Thoracic aorta (tissue), 2 donors: ENCODE measurements at regions not wholly inside any gene's neighbourhood (a gene's known extent, or its start where the extent isn't known, plus 50 kb on each side); places are given as distances from the start of the nearest gene placed in this dataset.

ENCODE experiments used
- ATAC-seq: fragments of 150-250 bp; one replicate; pipeline ENCODE4 v1.8.0; 2017; ENCODE audit warnings: low read depth; ENCODE audit not compliant: insufficient number of reproducible peaks, low FRiP score
- DNase-seq: peaks from one replicate; pipeline ENCODE4 v3.0.0-alpha.2; 2020; ENCODE audit warnings: low spot score
- H3K27ac ChIP-seq, 2 donors: fragments of 200-600 bp; sonication (generic); 1 replicate in 1 of 2; 2 replicates in 1 of 2; pipeline ENCODE4 v1.5.1; 2016; ENCODE audit warnings: mild to moderate bottlenecking in 2 of 2, moderate library complexity in 2 of 2
- H3K27me3 ChIP-seq: fragments of 200-600 bp; sonication (generic); replicated peaks from 2 replicates; pipeline ENCODE4 v1.6.0; 2016; ENCODE audit warnings: mild to moderate bottlenecking; ENCODE audit not compliant: insufficient read depth
- H3K36me3 ChIP-seq: fragments of 200-600 bp; sonication (generic); one replicate; pipeline ENCODE4 v1.5.1; 2016
- H3K4me1 ChIP-seq, 2 donors: fragments of 200-600 bp; sonication (generic); 1 replicate in 1 of 2; 2 replicates in 1 of 2; pipeline versions ENCODE4 v1.5.1 to v1.6.0; 2016; ENCODE audit warnings: low read depth in 2 of 2, mild to moderate bottlenecking in 1 of 2; ENCODE audit not compliant: control insufficient read depth in 1 of 2
- H3K4me3 ChIP-seq: fragments of 200-600 bp; sonication (generic); 2 replicates; pipeline ENCODE4 v1.5.1; 2016; ENCODE audit warnings: mild to moderate bottlenecking
- H3K9me3 ChIP-seq: fragments of 200-600 bp; sonication (generic); 2 replicates; pipeline ENCODE4 v1.5.1; 2016
- CTCF ChIP-seq: fragments of 200-600 bp; sonication (generic); IDR thresholded peaks from one replicate; pipeline ENCODE4 v1.5.1; 2019; ENCODE audit warnings: antibody characterized with exemption

GRCh38 chr22:27262361-27262760 lies 539.2 kb downstream of the MN1 start:
- no peaks in the 10 kb centered on the region for H3K36me3 ChIP-seq
- no peaks in the 10 kb centered on the region for H3K9me3 ChIP-seq
- ATAC-seq (no peak), DNase-seq (no peak)
- no peaks in the 10 kb centered on the region for H3K27me3 ChIP-seq
- TF ChIP-seq CTCF: no peak
- no peak overlapping the region for H3K27ac ChIP-seq
- no peak overlapping the region for H3K4me3 ChIP-seq
- no peaks in the 10 kb centered on the region for H3K4me1 ChIP-seq

- DNase-seq: no peak
- H3K9me3 ChIP-seq: no peaks in the 10 kb centered on the region
- no peaks in the 10 kb centered on the region for H3K36me3 ChIP-seq
- H3K4me1 ChIP-seq: no peaks in the 10 kb centered on the region
- H3K4me3 ChIP-seq: no peak overlapping the region
- no peak overlapping the region for H3K27ac ChIP-seq
- ATAC-seq: no peak
- no peak for TF ChIP-seq CTCF
- H3K27me3 ChIP-seq: no peaks in the 10 kb centered on the region
Observed at GRCh38 chr22:27264184-27264583, 537.4 kb downstream of the MN1 start.

GRCh38 chr22:27267145-27267544 lies 534.4 kb downstream of the MN1 start:
- H3K36me3 ChIP-seq: no peaks in the 10 kb centered on the region
- no peak overlapping the region for H3K4me3 ChIP-seq
- H3K27ac ChIP-seq: no peak overlapping the region
- no peak for ATAC-seq
- no peak for DNase-seq
- H3K9me3 ChIP-seq: no peaks in the 10 kb centered on the region
- H3K4me1 ChIP-seq: peaks cover 0 to 9% of the 10 kb centered on the region in 2 donors
- no peaks in the 10 kb centered on the region for H3K27me3 ChIP-seq
- TF ChIP-seq CTCF: no peak

- DNase-seq: no peak
- no peaks in the 10 kb centered on the region for H3K9me3 ChIP-seq
- no peaks in the 10 kb centered on the region for H3K36me3 ChIP-seq
- TF ChIP-seq CTCF: no peak
- no peak overlapping the region for H3K4me3 ChIP-seq
- ATAC-seq: no peak
- no peaks in the 10 kb centered on the region for H3K27me3 ChIP-seq
- peaks cover 0 to 9% of the 10 kb centered on the region in 2 donors for H3K4me1 ChIP-seq
- no peak overlapping the region for H3K27ac ChIP-seq
Observed at GRCh38 chr22:27269751-27270543, 531.6 kb downstream of the MN1 start.

GRCh38 chr22:27270818-27271510 lies 530.6 kb downstream of the MN1 start:
- H3K9me3 ChIP-seq: no peaks in the 10 kb centered on the region
- no peak overlapping the region for H3K27ac ChIP-seq
- DNase-seq: no peak
- H3K4me3 ChIP-seq: no peak overlapping the region
- H3K36me3 ChIP-seq: no peaks in the 10 kb centered on the region
- ATAC-seq: no peak
- TF ChIP-seq CTCF: no peak
- H3K27me3 ChIP-seq: no peaks in the 10 kb centered on the region
- H3K4me1 ChIP-seq: peaks cover 0 to 9% of the 10 kb centered on the region in 2 donors
